Panc1 (cell line): ENCODE measurements at regions not wholly inside any gene's neighbourhood (a gene's known extent, or its start where the extent isn't known, plus 50 kb on each side); places are given as distances from the start of the nearest gene placed in this dataset.

Experiments used
- ATAC-seq: fragments of 200-7000 bp; cut with Tn5 transposase; 2 replicates; pipeline ENCODE4 v1.9.1; 2020; ENCODE audit warnings: mild to moderate bottlenecking, moderate library complexity
- BruUV-seq: library from RNA; stranded (reverse); fragments of 400-500 nt; replicated peaks from 2 replicates; lab custom pipeline; 2021; lab: Mats Ljungman, UMichigan
- CTCF ChIA-PET: fragments of 300-600 bp; sonication (Branson Sonifier 250); formaldehyde crosslinking; loops from one replicate; lab custom pipeline; 2022; ENCODE audit warnings: antibody characterized with exemption; lab: Charles Lee
- POLR2A ChIA-PET: fragments of 300-600 bp; sonication (Branson Sonifier 250); formaldehyde crosslinking; loops from one replicate; lab custom pipeline; 2022; ENCODE audit warnings: antibody characterized with exemption; lab: Charles Lee
- DNase-seq: peaks from one replicate; pipeline ENCODE4 v3.0.0-alpha.2; 2010; ENCODE audit warnings: low read depth, low spot score
- H3K27ac ChIP-seq: 2 replicates; pipeline ENCODE4 v1.5.1; 2011; ENCODE audit warnings: mild to moderate bottlenecking, low read length, inconsistent platforms
- H3K27me3 ChIP-seq: fragments of 200-500 bp; sonication (Bioruptor generic); 2 replicates; pipeline ENCODE4 v1.6.0; 2014; ENCODE audit warnings: low read length, inconsistent platforms; ENCODE audit not compliant: control insufficient read depth, insufficient read depth
- H3K36me3 ChIP-seq: fragments of 200-500 bp; sonication (Bioruptor generic); 2 replicates; pipeline ENCODE4 v1.5.1; 2014; ENCODE audit warnings: inconsistent platforms, mild to moderate bottlenecking, low read length, moderate library complexity; ENCODE audit not compliant: control insufficient read depth, insufficient read depth
- H3K4me1 ChIP-seq: 2 replicates; pipeline ENCODE4 v1.5.1; 2011; ENCODE audit warnings: inconsistent platforms, mild to moderate bottlenecking, low read length, moderate library complexity; ENCODE audit not compliant: control insufficient read depth, insufficient read depth
- H3K4me3 ChIP-seq, 2 experiments: 2 replicates each; pipeline ENCODE4 v1.5.1; 2011 to 2012; ENCODE audit warnings: low read depth in 2 of 2, low read length in 2 of 2, mild to moderate bottlenecking in 2 of 2, inconsistent platforms in 1 of 2, moderate library complexity in 1 of 2
- H3K9me3 ChIP-seq: fragments of 200-500 bp; sonication (Bioruptor generic); 2 replicates; pipeline ENCODE4 v1.5.1; 2014; ENCODE audit warnings: low read depth, mild to moderate bottlenecking, inconsistent platforms, low read length, moderate library complexity; ENCODE audit not compliant: control insufficient read depth, insufficient read depth
- POLR2AphosphoS5 ChIP-seq: IDR thresholded peaks from 2 replicates; pipeline ENCODE4 v1.6.1; 2012; ENCODE audit warnings: mild to moderate bottlenecking, low read depth, low read length, moderate library complexity
- SIN3A ChIP-seq: IDR thresholded peaks from 2 replicates; pipeline ENCODE4 v1.6.1; 2012; ENCODE audit warnings: low read depth, mild to moderate bottlenecking, low read length, moderate library complexity, borderline replicate concordance; ENCODE audit not compliant: insufficient read depth
- TCF7L2 ChIP-seq: IDR thresholded peaks from 2 replicates; pipeline ENCODE4 v1.6.1; 2011; ENCODE audit warnings: mild to moderate bottlenecking, low read depth, low read length, inconsistent platforms
- in situ Hi-C: cut with HindIII; loops from 2 replicates; pipeline ENCODE4 v1.10.0; 2016; ENCODE audit warnings: low sequenced_read_pairs, low pct_unique_long_range_greater_than_20kb
- intact Hi-C: fragments of 100-400 bp; cut with micrococcal nuclease; formaldehyde crosslinking; loops from one replicate; pipeline ENCODE4 v1.10.0; 2022; ENCODE audit not compliant: unreplicated experiment
- TF ChIP-seq, protein P1 (sequence below): fragments of 450-650 bp; IDR thresholded peaks from 2 replicates; pipeline ENCODE4 v1.5.1; 2017; ENCODE audit warnings: mild to moderate bottlenecking
- TF ChIP-seq, protein P2 (sequence below), 2 experiments: IDR thresholded peaks; 2 replicates each; pipeline ENCODE4 v1.6.1; 2011 to 2012; ENCODE audit warnings: low read depth in 2 of 2, control low read depth in 1 of 2, low read length in 1 of 2, mild to moderate bottlenecking in 1 of 2, moderate library complexity in 1 of 2; ENCODE audit not compliant: insufficient read depth in 1 of 2

DNA sequence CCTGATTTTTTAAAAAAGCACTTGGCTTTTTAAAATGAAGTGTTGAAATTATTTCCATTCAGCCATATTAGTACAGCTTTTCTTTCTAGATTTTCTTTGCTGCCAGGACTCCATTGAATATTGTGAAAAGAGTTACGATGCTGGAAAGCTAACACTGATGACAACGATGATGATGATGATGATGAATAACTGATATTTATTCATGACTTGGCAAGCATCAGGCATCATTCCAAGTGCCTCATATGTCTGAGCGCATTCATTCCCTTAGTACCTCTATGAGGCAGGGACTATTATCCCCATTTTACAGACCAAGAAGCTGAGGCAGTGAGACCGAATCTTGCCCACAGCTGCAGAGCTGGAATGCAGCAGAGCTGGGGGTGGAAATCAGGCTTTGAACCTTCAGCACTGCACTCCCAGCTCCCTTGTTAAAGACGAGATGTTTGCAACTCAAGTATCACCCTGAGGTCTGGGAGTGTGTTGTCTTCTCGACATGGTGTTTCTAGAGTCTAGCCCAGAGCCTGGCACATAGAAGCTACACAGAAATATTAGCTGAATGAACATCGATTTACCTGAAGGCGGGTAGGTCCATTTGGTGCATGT lies 85.5 kb upstream of the FRMD1 start:
- TF ChIP-seq SIN3A, result no peak
- TF ChIP-seq POLR2AphosphoS5, result no peak
- TF ChIP-seq, protein P1, sequence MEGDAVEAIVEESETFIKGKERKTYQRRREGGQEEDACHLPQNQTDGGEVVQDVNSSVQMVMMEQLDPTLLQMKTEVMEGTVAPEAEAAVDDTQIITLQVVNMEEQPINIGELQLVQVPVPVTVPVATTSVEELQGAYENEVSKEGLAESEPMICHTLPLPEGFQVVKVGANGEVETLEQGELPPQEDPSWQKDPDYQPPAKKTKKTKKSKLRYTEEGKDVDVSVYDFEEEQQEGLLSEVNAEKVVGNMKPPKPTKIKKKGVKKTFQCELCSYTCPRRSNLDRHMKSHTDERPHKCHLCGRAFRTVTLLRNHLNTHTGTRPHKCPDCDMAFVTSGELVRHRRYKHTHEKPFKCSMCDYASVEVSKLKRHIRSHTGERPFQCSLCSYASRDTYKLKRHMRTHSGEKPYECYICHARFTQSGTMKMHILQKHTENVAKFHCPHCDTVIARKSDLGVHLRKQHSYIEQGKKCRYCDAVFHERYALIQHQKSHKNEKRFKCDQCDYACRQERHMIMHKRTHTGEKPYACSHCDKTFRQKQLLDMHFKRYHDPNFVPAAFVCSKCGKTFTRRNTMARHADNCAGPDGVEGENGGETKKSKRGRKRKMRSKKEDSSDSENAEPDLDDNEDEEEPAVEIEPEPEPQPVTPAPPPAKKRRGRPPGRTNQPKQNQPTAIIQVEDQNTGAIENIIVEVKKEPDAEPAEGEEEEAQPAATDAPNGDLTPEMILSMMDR, result no peak
- no peak for TF ChIP-seq TCF7L2
- TF ChIP-seq, protein P2, sequence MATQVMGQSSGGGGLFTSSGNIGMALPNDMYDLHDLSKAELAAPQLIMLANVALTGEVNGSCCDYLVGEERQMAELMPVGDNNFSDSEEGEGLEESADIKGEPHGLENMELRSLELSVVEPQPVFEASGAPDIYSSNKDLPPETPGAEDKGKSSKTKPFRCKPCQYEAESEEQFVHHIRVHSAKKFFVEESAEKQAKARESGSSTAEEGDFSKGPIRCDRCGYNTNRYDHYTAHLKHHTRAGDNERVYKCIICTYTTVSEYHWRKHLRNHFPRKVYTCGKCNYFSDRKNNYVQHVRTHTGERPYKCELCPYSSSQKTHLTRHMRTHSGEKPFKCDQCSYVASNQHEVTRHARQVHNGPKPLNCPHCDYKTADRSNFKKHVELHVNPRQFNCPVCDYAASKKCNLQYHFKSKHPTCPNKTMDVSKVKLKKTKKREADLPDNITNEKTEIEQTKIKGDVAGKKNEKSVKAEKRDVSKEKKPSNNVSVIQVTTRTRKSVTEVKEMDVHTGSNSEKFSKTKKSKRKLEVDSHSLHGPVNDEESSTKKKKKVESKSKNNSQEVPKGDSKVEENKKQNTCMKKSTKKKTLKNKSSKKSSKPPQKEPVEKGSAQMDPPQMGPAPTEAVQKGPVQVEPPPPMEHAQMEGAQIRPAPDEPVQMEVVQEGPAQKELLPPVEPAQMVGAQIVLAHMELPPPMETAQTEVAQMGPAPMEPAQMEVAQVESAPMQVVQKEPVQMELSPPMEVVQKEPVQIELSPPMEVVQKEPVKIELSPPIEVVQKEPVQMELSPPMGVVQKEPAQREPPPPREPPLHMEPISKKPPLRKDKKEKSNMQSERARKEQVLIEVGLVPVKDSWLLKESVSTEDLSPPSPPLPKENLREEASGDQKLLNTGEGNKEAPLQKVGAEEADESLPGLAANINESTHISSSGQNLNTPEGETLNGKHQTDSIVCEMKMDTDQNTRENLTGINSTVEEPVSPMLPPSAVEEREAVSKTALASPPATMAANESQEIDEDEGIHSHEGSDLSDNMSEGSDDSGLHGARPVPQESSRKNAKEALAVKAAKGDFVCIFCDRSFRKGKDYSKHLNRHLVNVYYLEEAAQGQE (IDR thresholded peaks at IDR 0.05; ENCODE audit: insufficient read depth in 1 of 2, low read depth in 2 of 2, low read length in 1 of 2), result no peak
- no TSS peak for BruUV-seq

DNA sequence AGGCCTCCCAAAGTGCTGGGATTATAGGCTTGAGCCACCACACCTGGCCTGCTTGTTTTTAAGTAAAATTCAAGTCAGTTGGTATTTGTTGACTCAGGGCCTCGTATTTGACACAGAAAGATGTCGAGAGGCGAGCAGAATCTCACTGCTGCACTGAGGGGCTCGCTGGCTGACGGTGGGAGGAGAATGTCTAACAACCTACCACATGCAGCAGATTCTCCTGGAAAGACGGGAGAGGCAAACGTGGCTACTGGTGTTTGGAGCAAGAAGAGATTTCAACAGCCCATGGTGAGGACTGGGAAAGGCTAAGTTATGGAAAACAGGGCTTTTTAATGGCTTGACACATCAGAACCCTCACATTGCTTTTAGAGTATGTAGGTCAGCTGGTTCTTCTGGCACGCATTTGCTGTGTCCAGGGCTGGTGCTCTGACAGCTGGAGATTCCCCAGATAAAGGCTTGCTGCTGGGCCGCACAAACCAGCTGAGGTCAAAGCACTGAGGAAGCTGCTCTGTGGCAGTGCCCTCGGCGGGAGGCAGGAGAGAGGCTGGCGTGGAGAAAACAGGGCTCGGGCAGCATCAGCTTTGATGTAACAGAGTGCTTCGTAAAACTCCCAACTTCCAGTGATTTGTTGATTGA lies 84.2 kb upstream of the FRMD1 start:
- Histone ChIP-seq H3K4me1 (peaks cover 8% of the 10 kb centered on the region), H3K9me3 (no peaks in the 10 kb centered on the region)
- no TSS peak for BruUV-seq

More for the DNA sequence above, 85.5 kb upstream of the FRMD1 start:
- Histone ChIP-seq H3K36me3 (no peaks in the 10 kb centered on the region), H3K9me3 (no peaks in the 10 kb centered on the region), H3K4me1 (no peaks in the 10 kb centered on the region), H3K4me3 (no peak overlapping the region), H3K27ac (no peak overlapping the region), H3K27me3 (no peaks in the 10 kb centered on the region)
- ChIA-PET CTCF (no interaction called here), POLR2A (no interaction called here)
- intact Hi-C loops, result no loop called here
- ATAC-seq (no peak), DNase-seq (no peak)
- in situ Hi-C loops, result no loop called here

More for the DNA sequence above, 84.2 kb upstream of the FRMD1 start:
- DNase-seq, result no peak
- Histone ChIP-seq H3K27me3 (no peaks in the 10 kb centered on the region), H3K36me3 (no peaks in the 10 kb centered on the region), H3K4me3 (no peak overlapping the region), H3K27ac (no peak overlapping the region)
- no peak for TF ChIP-seq POLR2AphosphoS5
- TF ChIP-seq SIN3A, result no peak
- TF ChIP-seq, protein P2 (IDR thresholded peaks at IDR 0.05; ENCODE audit: insufficient read depth in 1 of 2, low read depth in 2 of 2, low read length in 1 of 2), result no peak
- TF ChIP-seq, protein P1, result no peak
- no peak for TF ChIP-seq TCF7L2
- ChIA-PET POLR2A (no interaction called here), CTCF (no interaction called here)
- intact Hi-C loops (no loop called here), in situ Hi-C loops (no loop called here)
- no peak for ATAC-seq
